ENCODE measurements at regions not wholly inside any gene's neighbourhood (a gene's known extent, or its start where the extent isn't known, plus 50 kb on each side); places are given as distances from the start of the nearest gene placed in this dataset.

GRCh38 chr9:126062158-126062886 lies 264.3 kb upstream of the MVB12B start:
- TF ChIP-seq REST (IDR thresholded peaks at IDR 0.05; ENCODE audit: insufficient read depth in 1 of 2, low read depth in 2 of 2, low read length in 2 of 2): no peak
- TF ChIP-seq SIN3A (IDR thresholded peaks at IDR 0.05; ENCODE audit: borderline replicate concordance, insufficient read depth, low read length): no peak
- no peak for TF ChIP-seq POLR2AphosphoS5 (IDR thresholded peaks at IDR 0.05; ENCODE audit: low read depth, low read length)
- TF ChIP-seq TAF1 (IDR thresholded peaks at IDR 0.05; ENCODE audit: borderline replicate concordance, insufficient read depth, low read length): no peak
- no peak for TF ChIP-seq FOXP2 (optimal IDR thresholded peaks at IDR 0.05; ENCODE audit: borderline replicate concordance, extremely low read depth, extremely low read length, insufficient read depth)

- no peak for TF ChIP-seq FOXP2 (optimal IDR thresholded peaks at IDR 0.05; ENCODE audit: borderline replicate concordance, extremely low read depth, extremely low read length, insufficient read depth)
- TF ChIP-seq TAF1 (IDR thresholded peaks at IDR 0.05; ENCODE audit: borderline replicate concordance, insufficient read depth, low read length): no peak
- TF ChIP-seq REST (IDR thresholded peaks at IDR 0.05; ENCODE audit: insufficient read depth in 1 of 2, low read depth in 2 of 2, low read length in 2 of 2): no peak
- TF ChIP-seq POLR2AphosphoS5 (IDR thresholded peaks at IDR 0.05; ENCODE audit: low read depth, low read length): no peak
Observed at GRCh38 chr9:126063326-126063725, 263.3 kb upstream of the MVB12B start.

GRCh38 chr9:126066131-126066530 lies 260.5 kb upstream of the MVB12B start:
- TF ChIP-seq FOXP2 (optimal IDR thresholded peaks at IDR 0.05; ENCODE audit: borderline replicate concordance, extremely low read depth, extremely low read length, insufficient read depth) (no peak), SIN3A (IDR thresholded peaks at IDR 0.05; ENCODE audit: borderline replicate concordance, insufficient read depth, low read length) (no peak), REST (IDR thresholded peaks at IDR 0.05; ENCODE audit: insufficient read depth in 1 of 2, low read depth in 2 of 2, low read length in 2 of 2) (no peak), POLR2AphosphoS5 (IDR thresholded peaks at IDR 0.05; ENCODE audit: low read depth, low read length) (no peak), TAF1 (IDR thresholded peaks at IDR 0.05; ENCODE audit: borderline replicate concordance, insufficient read depth, low read length) (no peak)

- TF ChIP-seq REST (IDR thresholded peaks at IDR 0.05; ENCODE audit: insufficient read depth in 1 of 2, low read depth in 2 of 2, low read length in 2 of 2): no peak
- no peak for TF ChIP-seq FOXP2 (optimal IDR thresholded peaks at IDR 0.05; ENCODE audit: borderline replicate concordance, extremely low read depth, extremely low read length, insufficient read depth)
- no peak for TF ChIP-seq TAF1 (IDR thresholded peaks at IDR 0.05; ENCODE audit: borderline replicate concordance, insufficient read depth, low read length)
- no peak for TF ChIP-seq SIN3A (IDR thresholded peaks at IDR 0.05; ENCODE audit: borderline replicate concordance, insufficient read depth, low read length)
- no peak for TF ChIP-seq POLR2AphosphoS5 (IDR thresholded peaks at IDR 0.05; ENCODE audit: low read depth, low read length)
Observed at GRCh38 chr9:126067031-126067734, 259.4 kb upstream of the MVB12B start.

Data from PFSK-1 (cell line).